ENCODE measurements at regions not wholly inside any gene's neighbourhood (a gene's known extent, or its start where the extent isn't known, plus 50 kb on each side); places are given as distances from the start of the nearest gene placed in this dataset.

- DNase-seq, result no peak
- no peak for TF ChIP-seq POLR2A (IDR thresholded peaks at IDR 0.05)
- no peak for TF ChIP-seq CTCF (IDR thresholded peaks at IDR 0.05)
- Histone ChIP-seq H3K9me3 (no peaks in the 10 kb centered on the region), H3K4me1 (no peaks in the 10 kb centered on the region), H3K36me3 (no peaks in the 10 kb centered on the region), H3K27ac (no peak overlapping the region), H3K27me3 (no peaks in the 10 kb centered on the region), H3K4me3 (no peak overlapping the region)
Observed at GRCh38 chr5:60453186-60453976, 246.6 kb downstream of the DEPDC1B start.

- no peak for DNase-seq
- Histone ChIP-seq H3K36me3 (no peaks in the 10 kb centered on the region), H3K9me3 (no peaks in the 10 kb centered on the region), H3K27ac (no peak overlapping the region), H3K27me3 (no peaks in the 10 kb centered on the region), H3K4me1 (no peaks in the 10 kb centered on the region), H3K4me3 (no peak overlapping the region)
- TF ChIP-seq POLR2A (IDR thresholded peaks at IDR 0.05), result no peak
- no peak for TF ChIP-seq CTCF (IDR thresholded peaks at IDR 0.05)
Observed at GRCh38 chr5:60448600-60448999, 251.4 kb downstream of the DEPDC1B start.

GRCh38 chr5:60447488-60447920, 252.5 kb downstream of the DEPDC1B start:
- no peaks in the 10 kb centered on the region for H3K9me3 ChIP-seq
- H3K4me3 ChIP-seq, result no peak overlapping the region
- DNase-seq, result no peak
- H3K4me1 ChIP-seq, result no peaks in the 10 kb centered on the region
- H3K27ac ChIP-seq, result no peak overlapping the region
- TF ChIP-seq POLR2A (IDR thresholded peaks at IDR 0.05) (no peak), CTCF (IDR thresholded peaks at IDR 0.05) (no peak)
- H3K27me3 ChIP-seq, result no peaks in the 10 kb centered on the region
- no peaks in the 10 kb centered on the region for H3K36me3 ChIP-seq

GRCh38 chr5:60446917-60447316, 253.0 kb downstream of the DEPDC1B start:
- DNase-seq, result no peak

GRCh38 chr5:60445921-60446320, 254.0 kb downstream of the DEPDC1B start:
- TF ChIP-seq CTCF (IDR thresholded peaks at IDR 0.05) (no peak), POLR2A (IDR thresholded peaks at IDR 0.05) (no peak)
- Histone ChIP-seq H3K4me3 (no peak overlapping the region), H3K9me3 (no peaks in the 10 kb centered on the region), H3K4me1 (no peaks in the 10 kb centered on the region), H3K36me3 (no peaks in the 10 kb centered on the region), H3K27me3 (no peaks in the 10 kb centered on the region), H3K27ac (no peak overlapping the region)
- DNase-seq, result no peak

More at GRCh38 chr5:60446917-60447316, 253.0 kb downstream of the DEPDC1B start:
- Histone ChIP-seq H3K27me3 (no peaks in the 10 kb centered on the region), H3K9me3 (no peaks in the 10 kb centered on the region), H3K27ac (no peak overlapping the region), H3K4me3 (no peak overlapping the region), H3K4me1 (no peaks in the 10 kb centered on the region), H3K36me3 (no peaks in the 10 kb centered on the region)
- no peak for TF ChIP-seq POLR2A (IDR thresholded peaks at IDR 0.05)
- TF ChIP-seq CTCF (IDR thresholded peaks at IDR 0.05), result no peak
